ENCODE measurements at regions not wholly inside any gene's neighbourhood (a gene's known extent, or its start where the extent isn't known, plus 50 kb on each side); places are given as distances from the start of the nearest gene placed in this dataset.
"Not testable (repeated sequence)": the region's sequence is repeated elsewhere in the genome, so short reads cannot be mapped to it uniquely, and the experiment has no call there.

DNA sequence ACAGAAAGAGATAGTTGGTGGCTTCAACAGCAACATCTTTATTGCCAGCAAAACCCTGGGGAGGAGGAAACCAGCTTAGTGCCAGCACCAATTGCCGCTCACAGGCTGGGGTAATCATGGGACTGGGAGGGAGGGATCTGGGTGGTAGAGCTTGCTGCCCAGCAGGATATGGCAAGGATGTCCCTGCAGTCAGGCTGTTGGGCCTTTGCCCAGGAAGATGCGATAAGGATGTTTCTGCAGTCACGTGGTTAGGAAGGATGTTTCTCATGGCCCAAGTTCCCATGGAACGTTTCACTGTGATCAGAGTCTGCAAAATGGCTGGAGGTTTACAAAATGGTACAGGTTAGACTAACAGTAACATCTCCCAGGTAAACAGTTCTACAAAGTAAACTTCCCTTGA is 443.5 kb downstream of the TUBA3C start:
- not testable (repeated sequence) for TF ChIP-seq EZH2 (IDR thresholded peaks at IDR 0.05; ENCODE audit: borderline replicate concordance, control insufficient read depth, low read depth, low read length); SIN3A (IDR thresholded peaks at IDR 0.05; ENCODE audit: low read depth, low read length); HCFC1 (IDR thresholded peaks at IDR 0.05; ENCODE audit: low read length); MXI1 (IDR thresholded peaks at IDR 0.05; ENCODE audit: low read depth, low read length)
- TF ChIP-seq, protein P1, sequence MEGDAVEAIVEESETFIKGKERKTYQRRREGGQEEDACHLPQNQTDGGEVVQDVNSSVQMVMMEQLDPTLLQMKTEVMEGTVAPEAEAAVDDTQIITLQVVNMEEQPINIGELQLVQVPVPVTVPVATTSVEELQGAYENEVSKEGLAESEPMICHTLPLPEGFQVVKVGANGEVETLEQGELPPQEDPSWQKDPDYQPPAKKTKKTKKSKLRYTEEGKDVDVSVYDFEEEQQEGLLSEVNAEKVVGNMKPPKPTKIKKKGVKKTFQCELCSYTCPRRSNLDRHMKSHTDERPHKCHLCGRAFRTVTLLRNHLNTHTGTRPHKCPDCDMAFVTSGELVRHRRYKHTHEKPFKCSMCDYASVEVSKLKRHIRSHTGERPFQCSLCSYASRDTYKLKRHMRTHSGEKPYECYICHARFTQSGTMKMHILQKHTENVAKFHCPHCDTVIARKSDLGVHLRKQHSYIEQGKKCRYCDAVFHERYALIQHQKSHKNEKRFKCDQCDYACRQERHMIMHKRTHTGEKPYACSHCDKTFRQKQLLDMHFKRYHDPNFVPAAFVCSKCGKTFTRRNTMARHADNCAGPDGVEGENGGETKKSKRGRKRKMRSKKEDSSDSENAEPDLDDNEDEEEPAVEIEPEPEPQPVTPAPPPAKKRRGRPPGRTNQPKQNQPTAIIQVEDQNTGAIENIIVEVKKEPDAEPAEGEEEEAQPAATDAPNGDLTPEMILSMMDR (IDR thresholded peaks at IDR 0.05 in 2 of 3, conservative IDR thresholded peaks at IDR 0.05 in 1 of 3; ENCODE audit: control insufficient read depth in 2 of 3, extremely low read depth in 1 of 3, insufficient read depth in 1 of 3, low read depth in 3 of 3, low read length in 3 of 3) = not testable (repeated sequence)
- TF ChIP-seq, protein P2, sequence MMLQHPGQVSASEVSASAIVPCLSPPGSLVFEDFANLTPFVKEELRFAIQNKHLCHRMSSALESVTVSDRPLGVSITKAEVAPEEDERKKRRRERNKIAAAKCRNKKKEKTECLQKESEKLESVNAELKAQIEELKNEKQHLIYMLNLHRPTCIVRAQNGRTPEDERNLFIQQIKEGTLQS (IDR thresholded peaks at IDR 0.05; ENCODE audit: borderline replicate concordance, extremely low read depth, low read depth, low read length) = not testable (repeated sequence)

Measured in GM12878 (cell line).